B cell (primary cell): ENCODE measurements at regions not wholly inside any gene's neighbourhood (a gene's known extent, or its start where the extent isn't known, plus 50 kb on each side); places are given as distances from the start of the nearest gene placed in this dataset.

Source experiments
- EZH2 ChIP-seq: IDR thresholded peaks from 2 replicates; pipeline ENCODE4 v1.6.1; 2012; ENCODE audit warnings: borderline replicate concordance, low read depth, mild to moderate bottlenecking, moderate library complexity, low read length; ENCODE audit not compliant: insufficient read depth, poor library complexity, severe bottlenecking
- TF ChIP-seq, protein P1 (sequence below): fragments of 200-600 bp; IDR thresholded peaks from one replicate; pipeline ENCODE4 v1.8.0; 2022; ENCODE audit warnings: antibody characterized with exemption, mild to moderate bottlenecking

DNA sequence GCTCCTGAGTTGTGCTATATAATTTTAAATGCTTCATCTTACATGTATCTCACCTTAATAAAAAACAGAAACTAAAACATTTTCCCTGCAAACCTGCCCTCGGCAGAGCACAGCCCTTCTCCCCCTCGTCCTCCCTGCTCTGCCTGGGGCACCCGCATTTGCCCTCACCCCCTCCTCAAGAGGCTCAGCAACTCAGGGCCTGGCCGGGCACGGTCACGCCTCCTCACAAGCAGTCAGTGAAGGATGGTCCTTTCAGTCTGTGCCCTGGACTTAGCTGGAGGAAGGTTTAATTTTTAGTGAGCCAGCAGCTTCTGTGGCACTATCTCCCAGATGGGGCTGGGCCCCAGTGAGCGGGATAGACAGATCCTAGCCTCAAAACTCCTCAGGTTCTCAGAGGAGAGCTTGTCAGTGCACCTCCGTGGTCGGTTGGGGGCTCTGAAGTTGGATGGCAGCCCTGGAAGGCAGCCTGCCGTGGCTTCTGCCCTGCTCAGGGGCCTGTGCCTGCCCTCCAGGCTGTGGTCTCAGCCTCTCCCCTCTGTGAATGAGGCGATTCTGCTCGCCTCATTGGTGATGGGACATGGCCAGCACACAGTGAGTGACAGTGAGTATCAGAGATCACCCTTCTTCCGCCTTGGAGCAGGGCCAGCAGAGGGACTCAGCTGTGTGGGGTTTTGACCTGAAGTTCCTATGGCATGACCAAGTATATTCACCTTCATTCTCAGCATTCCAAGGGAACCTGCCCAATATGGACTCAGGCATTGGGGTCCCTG lies 56.3 kb upstream of the AFF3 start:
- TF ChIP-seq, protein P1, sequence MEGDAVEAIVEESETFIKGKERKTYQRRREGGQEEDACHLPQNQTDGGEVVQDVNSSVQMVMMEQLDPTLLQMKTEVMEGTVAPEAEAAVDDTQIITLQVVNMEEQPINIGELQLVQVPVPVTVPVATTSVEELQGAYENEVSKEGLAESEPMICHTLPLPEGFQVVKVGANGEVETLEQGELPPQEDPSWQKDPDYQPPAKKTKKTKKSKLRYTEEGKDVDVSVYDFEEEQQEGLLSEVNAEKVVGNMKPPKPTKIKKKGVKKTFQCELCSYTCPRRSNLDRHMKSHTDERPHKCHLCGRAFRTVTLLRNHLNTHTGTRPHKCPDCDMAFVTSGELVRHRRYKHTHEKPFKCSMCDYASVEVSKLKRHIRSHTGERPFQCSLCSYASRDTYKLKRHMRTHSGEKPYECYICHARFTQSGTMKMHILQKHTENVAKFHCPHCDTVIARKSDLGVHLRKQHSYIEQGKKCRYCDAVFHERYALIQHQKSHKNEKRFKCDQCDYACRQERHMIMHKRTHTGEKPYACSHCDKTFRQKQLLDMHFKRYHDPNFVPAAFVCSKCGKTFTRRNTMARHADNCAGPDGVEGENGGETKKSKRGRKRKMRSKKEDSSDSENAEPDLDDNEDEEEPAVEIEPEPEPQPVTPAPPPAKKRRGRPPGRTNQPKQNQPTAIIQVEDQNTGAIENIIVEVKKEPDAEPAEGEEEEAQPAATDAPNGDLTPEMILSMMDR = no peak
- no peak for TF ChIP-seq EZH2
